ENCODE measurements at regions not wholly inside any gene's neighbourhood (a gene's known extent, or its start where the extent isn't known, plus 50 kb on each side); places are given as distances from the start of the nearest gene placed in this dataset.

GRCh38 chr16:86836503-86837129 is 258.3 kb downstream of the FOXL1 start:
- TF ChIP-seq ZFX (IDR thresholded peaks at IDR 0.05; ENCODE audit: borderline replicate concordance) (no peak), CTCF (IDR thresholded peaks at IDR 0.05) (no peak)
- no peak overlapping the region for H3K27ac ChIP-seq

DNA sequence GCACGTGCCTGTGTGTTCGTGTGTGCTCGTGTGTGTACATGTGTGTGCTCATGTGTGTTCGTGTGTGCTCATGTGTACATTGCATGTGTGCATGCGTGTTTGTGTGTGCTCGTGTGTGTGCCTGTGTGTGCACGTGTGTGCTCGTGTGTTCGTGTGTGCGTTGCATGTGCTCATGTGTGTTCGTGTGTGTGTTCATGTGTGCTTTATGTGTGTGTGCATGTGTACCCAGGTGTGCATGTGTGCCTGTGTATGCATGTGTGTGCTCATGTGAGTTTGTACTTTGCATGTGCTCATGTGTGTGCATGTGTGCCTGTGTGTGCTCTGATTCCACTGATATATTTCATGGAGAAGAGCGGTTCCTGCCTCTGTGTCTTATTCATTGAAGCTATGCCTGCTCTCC is 265.5 kb downstream of the FOXL1 start:
- H3K27ac ChIP-seq = no peak overlapping the region
- no peak for TF ChIP-seq ZFX (IDR thresholded peaks at IDR 0.05; ENCODE audit: borderline replicate concordance)
- TF ChIP-seq CTCF (IDR thresholded peaks at IDR 0.05) = no peak

GRCh38 chr16:86844695-86845094 is 266.3 kb downstream of the FOXL1 start:
- no peak for TF ChIP-seq ZFX (IDR thresholded peaks at IDR 0.05; ENCODE audit: borderline replicate concordance)
- no peak for TF ChIP-seq CTCF (IDR thresholded peaks at IDR 0.05)
- H3K27ac ChIP-seq = no peak overlapping the region

GRCh38 chr16:86846136-86846535 is 267.8 kb downstream of the FOXL1 start:
- H3K27ac ChIP-seq = no peak overlapping the region
- TF ChIP-seq ZFX (IDR thresholded peaks at IDR 0.05; ENCODE audit: borderline replicate concordance) = no peak
- no peak for TF ChIP-seq CTCF (IDR thresholded peaks at IDR 0.05)

- H3K27ac ChIP-seq = no peak overlapping the region
- TF ChIP-seq CTCF (IDR thresholded peaks at IDR 0.05) (no peak), ZFX (IDR thresholded peaks at IDR 0.05; ENCODE audit: borderline replicate concordance) (no peak)
These were observed 270.5 kb downstream of the FOXL1 start for GRCh38 chr16:86848821-86849220.

DNA sequence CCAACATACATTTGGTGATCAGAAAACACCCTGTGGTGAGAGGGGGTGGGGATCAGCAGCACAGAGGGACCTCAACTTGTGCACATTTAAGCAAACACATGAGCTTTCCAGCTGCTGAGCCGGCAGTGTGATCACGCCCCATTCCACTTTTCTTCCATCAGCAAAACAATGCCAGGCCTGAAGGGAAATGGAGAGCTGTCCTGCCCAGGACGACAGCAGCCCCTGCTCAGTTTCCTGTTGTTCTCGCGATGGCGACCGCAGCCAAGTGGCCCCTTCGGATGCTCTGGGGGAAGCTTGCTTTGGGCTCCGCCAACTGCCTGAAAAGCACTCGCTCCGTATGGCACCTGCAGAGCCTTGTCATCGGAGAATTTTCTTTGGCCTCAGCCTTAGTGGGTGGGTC is 272.3 kb downstream of the FOXL1 start:
- H3K27ac ChIP-seq = no peak overlapping the region
- no peak for TF ChIP-seq CTCF (IDR thresholded peaks at IDR 0.05)
- TF ChIP-seq ZFX (IDR thresholded peaks at IDR 0.05; ENCODE audit: borderline replicate concordance) = no peak

DNA sequence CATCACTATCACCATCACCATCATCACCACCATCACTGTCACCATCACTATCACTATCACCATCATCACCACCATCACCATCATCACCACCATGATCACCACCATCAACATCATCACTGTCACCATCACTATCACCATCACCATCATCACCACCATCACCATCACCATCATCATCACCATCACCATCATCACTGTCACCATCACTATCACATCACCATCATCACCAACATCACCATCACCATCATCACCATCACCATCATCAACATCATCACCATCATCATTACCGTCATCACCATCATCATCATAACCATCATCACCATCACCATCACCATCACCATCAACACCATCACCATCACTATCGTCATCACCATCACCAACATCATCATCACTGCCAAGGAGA is 273.8 kb downstream of the FOXL1 start:
- TF ChIP-seq ZFX (IDR thresholded peaks at IDR 0.05; ENCODE audit: borderline replicate concordance) (no peak), CTCF (IDR thresholded peaks at IDR 0.05) (no peak)
- H3K27ac ChIP-seq = no peak overlapping the region

Measured in 22Rv1 (cell line).